Kidney tubule cell (primary cell): ENCODE measurements at regions not wholly inside any gene's neighbourhood (a gene's known extent, or its start where the extent isn't known, plus 50 kb on each side); places are given as distances from the start of the nearest gene placed in this dataset.
"Not testable (repeated sequence)": the region's sequence is repeated elsewhere in the genome, so short reads cannot be mapped to it uniquely, and the experiment has no call there.

Experiments
- DNase-seq: peaks from one replicate; pipeline ENCODE4 v3.0.0-alpha.2; 2018; ENCODE audit warnings: low spot score

- DNase-seq = no peak
Observed at GRCh38 chr3:25844891-25845290, 55.0 kb downstream of the OXSM start.

- DNase-seq = no peak
Observed at GRCh38 chr3:25846282-25846681, 56.4 kb downstream of the OXSM start.

GRCh38 chr3:25849091-25849490 lies 59.2 kb downstream of the OXSM start:
- DNase-seq = peak; percentile 71

- DNase-seq = peak; percentile 22
Observed at GRCh38 chr3:25849641-25850385, 59.9 kb downstream of the OXSM start.

- not testable (repeated sequence) for DNase-seq
Observed at GRCh38 chr3:25851693-25852259, 61.9 kb downstream of the OXSM start.

- peak; percentile 38 for DNase-seq
Observed at GRCh38 chr3:25854214-25854613, 64.3 kb downstream of the OXSM start.

GRCh38 chr3:25854635-25855034 lies 64.7 kb downstream of the OXSM start:
- DNase-seq = peak; percentile 60

- DNase-seq = no peak
Observed at GRCh38 chr3:25855266-25855784, 65.4 kb downstream of the OXSM start.

- DNase-seq = peak; percentile 52
Observed at GRCh38 chr3:25856902-25857518, 67.1 kb downstream of the OXSM start.

- no peak for DNase-seq
Observed at GRCh38 chr3:25861566-25861965, 71.7 kb downstream of the OXSM start.

- no peak for DNase-seq
Observed at GRCh38 chr3:25863011-25863415, 73.1 kb downstream of the OXSM start.

- no peak for DNase-seq
Observed at GRCh38 chr3:25863416-25863959, 73.6 kb downstream of the OXSM start.

- DNase-seq = peak; percentile 31
Observed at GRCh38 chr3:25870452-25870851, 80.6 kb downstream of the OXSM start.

GRCh38 chr3:25872200-25872877 lies 82.4 kb downstream of the OXSM start:
- DNase-seq = no peak

GRCh38 chr3:25883492-25883891 lies 93.6 kb downstream of the OXSM start:
- DNase-seq = no peak

GRCh38 chr3:25884981-25885380 lies 95.1 kb downstream of the OXSM start:
- no peak for DNase-seq

GRCh38 chr3:25885544-25885943 lies 95.7 kb downstream of the OXSM start:
- DNase-seq = peak; percentile 86

- no peak for DNase-seq
Observed at GRCh38 chr3:25887907-25888306, 98.0 kb downstream of the OXSM start.

GRCh38 chr3:25888892-25889524 lies 99.1 kb downstream of the OXSM start:
- DNase-seq = no peak

GRCh38 chr3:25889525-25889917 lies 99.6 kb downstream of the OXSM start:
- DNase-seq = no peak

GRCh38 chr3:25894101-25894500 lies 104.2 kb downstream of the OXSM start:
- DNase-seq = no peak

GRCh38 chr3:25895031-25895430 lies 105.1 kb downstream of the OXSM start:
- no peak for DNase-seq
